Renal cortex interstitium (tissue), 11 donors: ENCODE measurements at regions not wholly inside any gene's neighbourhood (a gene's known extent, or its start where the extent isn't known, plus 50 kb on each side); places are given as distances from the start of the nearest gene placed in this dataset.
A peak's percentile ranks its signal among the peaks of the same experiment; 100 is the strongest.

Experiments used
- DNase-seq, 11 donors: peaks; one replicate each; pipeline ENCODE4 v3.0.0-alpha.2; 2013; ENCODE audit warnings: low read depth in 9 of 11, low spot score in 4 of 11; ENCODE audit errors: extremely low read depth in 1 of 11

DNA sequence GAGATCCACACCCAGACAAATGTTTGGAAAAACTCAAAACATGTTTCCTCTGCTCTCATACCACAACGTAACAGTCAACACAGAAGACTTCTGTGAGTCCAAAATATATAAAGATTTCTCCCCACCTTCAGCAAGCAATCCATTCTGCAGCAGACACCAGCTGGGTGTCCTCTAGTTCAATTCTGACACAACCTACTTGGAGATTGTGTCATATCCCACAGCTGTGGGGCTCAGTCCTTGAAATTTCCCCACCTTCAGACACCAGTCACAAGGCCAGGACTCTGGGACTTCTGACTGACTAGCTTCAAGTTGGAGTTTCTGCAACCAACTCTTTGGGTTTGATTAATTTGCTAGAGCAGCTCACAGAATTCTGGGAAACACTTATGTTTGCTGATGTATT, 244.8 kb upstream of the CDYL start:
- no peak for DNase-seq

DNA sequence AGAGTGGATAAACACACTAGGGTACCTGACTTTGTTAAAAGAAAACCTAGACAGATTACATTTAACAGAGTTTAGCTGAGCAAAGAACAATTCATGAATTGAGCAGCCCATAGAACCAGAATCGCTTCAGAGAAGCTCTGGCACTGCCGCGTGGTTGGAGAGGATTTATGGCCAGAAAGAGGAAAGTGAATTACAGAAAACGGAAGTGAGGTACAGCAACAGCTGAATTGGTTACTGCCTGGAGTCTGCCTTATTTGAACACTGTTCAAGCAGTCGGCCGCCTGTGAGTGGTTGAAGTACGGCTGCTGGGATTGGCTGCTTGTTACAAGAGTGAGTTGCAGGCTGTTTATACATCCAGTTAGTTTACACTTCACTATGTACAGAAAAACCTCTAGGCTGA, 253.8 kb upstream of the CDYL start:
- DNase-seq = no peak

DNA sequence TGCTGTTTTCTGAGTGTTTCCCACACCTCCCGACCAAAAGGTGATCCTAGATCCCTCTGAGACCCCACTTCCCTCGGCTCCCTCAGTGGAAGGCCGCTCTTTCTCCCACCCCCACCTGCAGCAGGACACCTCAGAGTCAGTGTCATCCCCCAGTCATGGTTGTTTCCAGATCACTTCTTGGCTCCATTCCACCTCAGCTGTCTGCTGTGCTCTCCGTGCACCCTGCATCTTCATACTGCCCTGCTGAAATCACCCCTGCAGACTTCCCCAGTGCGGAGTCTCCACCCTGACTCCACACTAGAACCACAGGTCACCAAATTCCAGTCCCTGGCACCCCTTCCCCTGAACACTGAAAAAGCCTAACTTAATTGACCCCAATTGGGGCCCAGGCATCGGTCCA, 255.1 kb upstream of the CDYL start:
- DNase-seq = no peak

- no peak for DNase-seq
These were observed 257.7 kb upstream of the CDYL start for GRCh38 chr6:4518506-4518905.

- DNase-seq = no peak
These were observed 260.0 kb upstream of the CDYL start for GRCh38 chr6:4516206-4516605.

DNA sequence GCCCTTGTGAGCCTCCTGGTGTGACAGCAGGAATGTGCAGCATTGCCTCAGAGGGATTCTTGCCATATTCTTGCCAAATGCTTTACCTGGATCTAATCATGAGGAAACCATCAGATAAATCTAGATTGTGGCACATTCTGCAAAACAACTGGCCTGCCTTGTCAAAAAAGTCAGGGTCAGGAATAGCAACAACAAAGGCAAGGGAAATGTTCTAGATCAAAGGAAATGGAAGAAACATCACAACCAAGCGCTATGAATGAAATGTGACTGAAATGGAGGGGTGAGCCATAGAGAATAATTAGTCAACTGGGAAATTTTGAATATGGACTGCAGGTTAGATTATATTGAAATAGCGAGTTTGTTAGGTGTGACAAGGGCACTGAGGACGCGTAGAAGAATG, 262.6 kb upstream of the CDYL start:
- DNase-seq = no peak

DNA sequence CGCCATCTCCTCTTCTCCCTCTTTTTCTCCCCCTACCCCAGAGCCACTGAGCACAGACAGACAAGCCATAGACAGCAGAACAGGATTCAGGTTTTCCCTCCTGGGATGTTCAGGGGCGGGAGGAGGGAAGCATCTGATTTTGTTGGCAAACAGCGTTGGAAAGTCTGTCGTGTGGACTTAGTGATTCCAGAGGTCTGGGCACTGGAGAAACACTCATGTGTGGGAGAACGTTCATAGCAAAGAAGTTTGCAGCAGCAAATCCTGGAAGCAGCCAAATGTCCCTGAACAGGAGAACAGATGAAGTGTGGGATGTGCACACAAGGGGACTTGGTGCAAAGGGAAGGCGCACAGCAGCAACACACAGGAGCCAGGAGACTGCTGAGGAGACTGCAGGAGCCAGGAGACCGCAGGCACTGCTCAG, 264.1 kb upstream of the CDYL start:
- no peak for DNase-seq

DNA sequence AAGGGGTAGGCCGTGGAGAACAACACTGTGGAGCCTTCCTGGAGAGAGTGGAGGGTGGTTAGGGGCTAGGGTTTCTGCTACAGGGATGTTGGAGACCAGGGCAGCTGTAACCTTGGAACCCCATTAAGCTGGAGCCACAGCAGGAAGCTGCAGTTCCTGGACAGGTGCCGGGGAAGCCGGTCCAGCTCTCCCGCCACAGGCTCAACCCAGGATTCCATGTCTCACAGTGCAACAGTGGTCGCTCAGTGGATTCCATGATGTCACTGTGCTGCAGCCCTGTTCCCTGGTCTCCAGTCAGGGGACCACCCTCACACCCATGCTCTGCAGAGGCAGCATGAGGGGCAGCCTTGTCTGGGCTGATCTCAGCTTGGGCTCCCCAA, 264.6 kb upstream of the CDYL start:
- DNase-seq = no peak

DNA sequence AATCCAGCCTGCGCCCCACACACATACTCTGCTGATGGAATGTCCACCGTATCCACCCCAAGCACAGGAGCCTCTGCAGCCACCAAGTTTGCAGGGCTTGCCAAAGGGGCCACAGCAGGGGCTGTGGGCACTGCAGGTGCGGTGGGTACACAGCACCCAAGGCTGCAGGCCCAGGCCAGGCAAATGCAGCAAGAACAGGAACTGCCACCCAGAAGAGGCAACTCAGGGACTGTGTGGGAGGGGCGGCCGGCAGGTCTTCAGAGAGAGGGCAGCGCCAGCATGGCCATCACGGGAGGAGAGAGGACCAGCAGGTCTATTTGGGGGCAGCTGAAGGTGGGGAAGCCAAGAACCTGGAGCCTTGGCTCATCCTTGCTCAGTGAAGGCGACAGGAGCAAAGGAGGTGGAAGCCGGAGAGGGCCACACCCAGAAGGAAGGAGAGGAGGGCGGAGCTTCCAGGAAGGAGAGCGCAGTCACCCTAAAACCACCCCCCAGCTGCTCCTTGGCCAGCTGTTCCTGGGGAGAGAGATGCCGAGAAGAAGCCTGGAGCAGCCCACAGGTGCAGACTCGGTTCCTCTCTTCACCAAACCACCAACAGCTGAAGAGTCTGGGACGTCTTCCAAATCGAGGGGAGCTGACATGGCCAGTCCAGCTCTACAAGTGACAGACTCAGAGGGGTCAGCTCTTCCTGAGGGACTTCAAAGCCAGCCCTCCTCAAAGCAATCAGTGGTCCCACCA, 265.1 kb upstream of the CDYL start:
- no peak for DNase-seq

DNA sequence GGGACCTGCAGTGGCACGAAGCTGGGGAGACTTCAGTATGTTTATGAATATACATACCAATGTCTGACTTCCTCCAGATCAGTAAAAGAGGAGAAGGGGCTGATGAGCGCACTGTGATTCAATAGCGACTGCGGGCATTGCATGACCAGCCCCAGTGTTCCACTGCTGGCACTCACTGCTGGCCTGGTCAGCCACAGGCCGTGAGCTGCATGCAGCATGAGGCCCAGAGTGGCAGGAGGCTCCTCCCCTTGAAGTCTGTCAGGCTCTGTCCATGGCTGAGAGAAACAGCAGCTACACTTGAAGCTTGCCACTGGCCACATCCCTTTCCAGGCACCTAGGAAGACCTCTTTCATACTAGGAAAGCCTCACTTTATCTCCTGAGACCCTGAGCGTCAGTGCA, 265.9 kb upstream of the CDYL start:
- no peak for DNase-seq

DNA sequence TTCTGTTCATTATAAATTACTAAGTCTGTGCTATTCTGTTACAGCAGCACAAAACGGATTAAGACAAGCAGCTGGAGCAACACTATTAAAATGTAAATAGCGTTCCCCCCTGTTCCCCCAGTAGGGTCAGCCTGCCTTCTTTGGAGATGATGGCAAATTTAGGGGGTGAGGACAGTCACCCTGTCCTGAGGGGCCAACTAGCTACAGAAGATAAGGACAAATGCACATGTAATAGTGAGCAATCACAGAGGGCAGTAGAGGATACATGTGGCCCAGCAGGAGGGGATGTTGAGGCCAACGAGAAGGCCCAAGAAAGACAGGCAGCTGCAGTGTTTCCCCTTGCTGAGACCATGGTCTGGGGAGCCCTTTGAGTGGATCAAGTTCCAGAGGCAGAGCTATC, 266.7 kb upstream of the CDYL start:
- DNase-seq = no peak

GRCh38 chr6:4506792-4507191, 269.4 kb upstream of the CDYL start:
- peak in 2 of 11 donors; percentile 5 for DNase-seq

- no peak for DNase-seq
These were observed 270.0 kb upstream of the CDYL start for GRCh38 chr6:4506223-4506622.

GRCh38 chr6:4504700-4505099, 271.5 kb upstream of the CDYL start:
- no peak for DNase-seq

DNA sequence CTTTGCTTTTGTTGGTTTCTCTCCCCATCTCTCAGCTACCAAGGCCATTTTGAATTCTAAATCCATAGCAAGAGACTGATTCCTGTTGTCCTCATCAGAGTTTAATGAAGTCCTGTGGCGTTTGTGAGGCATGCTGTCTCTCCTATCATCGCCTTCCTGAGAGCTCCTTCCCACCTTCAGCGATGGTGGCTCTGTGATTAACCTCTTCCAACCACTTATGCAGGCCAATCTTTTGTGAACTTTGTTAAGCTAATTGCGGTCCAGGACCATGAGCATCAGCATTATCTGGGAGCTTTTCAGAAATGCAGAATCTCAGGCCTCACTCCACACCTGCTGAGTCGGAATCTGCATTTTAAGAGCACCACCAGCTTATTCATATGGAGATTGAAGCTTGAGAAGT, 272.5 kb upstream of the CDYL start:
- DNase-seq = no peak

DNA sequence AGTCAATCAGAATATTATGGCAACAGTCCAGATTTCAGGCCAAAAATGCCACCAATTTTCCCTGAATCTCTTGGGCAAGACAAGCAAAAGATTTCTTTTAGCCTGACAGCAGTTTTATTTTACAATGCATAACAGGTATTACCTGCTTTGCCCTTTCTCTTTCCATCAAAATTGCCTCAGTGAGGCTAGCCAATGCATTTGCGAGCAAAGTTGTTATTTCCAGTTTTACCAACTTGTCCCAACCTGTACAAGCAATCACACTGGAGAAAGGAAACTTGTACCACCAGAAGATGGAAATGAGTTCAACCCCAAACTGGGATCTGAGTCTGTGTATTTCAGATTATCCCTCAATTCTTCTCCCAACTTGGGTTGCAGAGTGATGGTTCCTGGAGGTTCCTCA, 279.9 kb upstream of the CDYL start:
- DNase-seq = no peak

- no peak for DNase-seq
These were observed 284.5 kb upstream of the CDYL start for GRCh38 chr6:4491501-4492260.

GRCh38 chr6:4489538-4489937, 286.7 kb upstream of the CDYL start:
- DNase-seq = no peak

- DNase-seq = no peak
These were observed 287.8 kb upstream of the CDYL start for GRCh38 chr6:4488389-4488788.

GRCh38 chr6:4487538-4487937, 288.7 kb upstream of the CDYL start:
- DNase-seq = no peak
